CD4-positive, CD25-positive, alpha-beta regulatory T cell (primary cell): ENCODE measurements at regions not wholly inside any gene's neighbourhood (a gene's known extent, or its start where the extent isn't known, plus 50 kb on each side); places are given as distances from the start of the nearest gene placed in this dataset.
"Not testable (repeated sequence)": the region's sequence is repeated elsewhere in the genome, so short reads cannot be mapped to it uniquely, and the experiment has no call there.

ENCODE experiments used
- ATAC-seq, 2 donors: fragments of 150-1000 bp; cut with Tn5 transposase; one replicate each; pipeline ENCODE4 v1.10.0; 2021; ENCODE audit warnings: low read depth in 2 of 2, moderate number of reproducible peaks in 2 of 2, moderate library complexity in 1 of 2
- DNase-seq, 3 donors: peaks; one replicate each; pipeline versions ENCODE4 v3.0.0 to v3.0.0-alpha.2; 2012 to 2022; ENCODE audit warnings: mixed read lengths in 1 of 3
- H3K27ac ChIP-seq: one replicate; pipeline ENCODE4 v1.7.0; 2013; ENCODE audit warnings: mild to moderate bottlenecking, low read length; ENCODE audit not compliant: insufficient read depth, poor library complexity, severe bottlenecking
- H3K27me3 ChIP-seq: one replicate; pipeline ENCODE4 v1.7.0; 2013; ENCODE audit warnings: low read length; ENCODE audit not compliant: control insufficient read depth, insufficient read depth
- H3K36me3 ChIP-seq: one replicate; pipeline ENCODE4 v1.7.0; 2013; ENCODE audit warnings: mild to moderate bottlenecking, low read length, moderate library complexity; ENCODE audit not compliant: control insufficient read depth, insufficient read depth
- H3K4me1 ChIP-seq: 2 replicates; pipeline ENCODE4 v1.7.0; 2013; ENCODE audit warnings: mild to moderate bottlenecking, low read length; ENCODE audit not compliant: insufficient read depth, control insufficient read depth, poor library complexity, severe bottlenecking
- H3K4me3 ChIP-seq: one replicate; pipeline ENCODE4 v1.7.0; 2013; ENCODE audit warnings: low read depth, mild to moderate bottlenecking, low read length, moderate library complexity
- H3K9me3 ChIP-seq, 2 experiments: 1 replicate in 1 of 2; 2 replicates in 1 of 2; pipeline ENCODE4 v1.7.0; 2013; ENCODE audit warnings: low read length in 2 of 2, mild to moderate bottlenecking in 1 of 2, moderate library complexity in 1 of 2; ENCODE audit not compliant: control insufficient read depth in 2 of 2
- H3K27ac Mint-ChIP-seq, 3 donors: one replicate each; pipeline ENCODE4 v1.8.0; 2020 to 2022; ENCODE audit warnings: mild to moderate bottlenecking in 3 of 3, mixed read lengths in 3 of 3, moderate library complexity in 2 of 3
- H3K27me3 Mint-ChIP-seq: one replicate; pipeline ENCODE4 v1.8.0; 2022; ENCODE audit warnings: mild to moderate bottlenecking, mixed read lengths
- H3K36me3 Mint-ChIP-seq: one replicate; pipeline ENCODE4 v1.8.0; 2020; ENCODE audit warnings: mixed read lengths
- H3K4me1 Mint-ChIP-seq, 4 donors: one replicate each; pipeline ENCODE4 v1.8.0; 2020 to 2022; ENCODE audit warnings: mixed read lengths in 4 of 4, mild to moderate bottlenecking in 1 of 4
- H3K4me3 Mint-ChIP-seq, 4 donors: one replicate each; pipeline ENCODE4 v1.8.0; 2020 to 2022; ENCODE audit warnings: mild to moderate bottlenecking in 4 of 4, mixed read lengths in 4 of 4, moderate library complexity in 3 of 4
- H3K9me3 Mint-ChIP-seq, 7 donors: one replicate each; pipeline ENCODE4 v1.8.0; 2020 to 2022; ENCODE audit warnings: mixed read lengths in 7 of 7, mild to moderate bottlenecking in 3 of 7, moderate library complexity in 2 of 7

GRCh38 chr11:44471603-44472002, 93.9 kb upstream of the CD82 start:
- Histone ChIP-seq H3K27me3 (peaks cover 5% of the 10 kb centered on the region), H3K9me3 (no peaks in the 10 kb centered on the region), H3K4me1 (no peaks in the 10 kb centered on the region), H3K36me3 (no peaks in the 10 kb centered on the region), H3K27ac (no peak overlapping the region), H3K4me3 (no peak overlapping the region)
- peaks cover 0 to 4% (median 0%) of the 10 kb centered on the region in 7 donors for H3K9me3 Mint-ChIP-seq
- H3K27me3 Mint-ChIP-seq, result peaks cover 25% of the 10 kb centered on the region
- no peak overlapping the region for H3K27ac Mint-ChIP-seq
- no peaks in the 10 kb centered on the region for H3K36me3 Mint-ChIP-seq
- ATAC-seq (no peak), DNase-seq (no peak)
- no peaks in the 10 kb centered on the region for H3K4me1 Mint-ChIP-seq
- H3K4me3 Mint-ChIP-seq, result no peak overlapping the region

- DNase-seq (no peak), ATAC-seq (no peak)
- no peaks in the 10 kb centered on the region for H3K36me3 ChIP-seq
- no peaks in the 10 kb centered on the region for H3K4me1 Mint-ChIP-seq
- no peak overlapping the region for H3K27ac ChIP-seq
- peaks cover 5% of the 10 kb centered on the region for H3K27me3 ChIP-seq
- no peaks in the 10 kb centered on the region for H3K9me3 ChIP-seq
- no peaks in the 10 kb centered on the region for H3K36me3 Mint-ChIP-seq
- no peak overlapping the region for H3K4me3 Mint-ChIP-seq
- no peaks in the 10 kb centered on the region for H3K4me1 ChIP-seq
- peaks cover 0 to 4% (median 0%) of the 10 kb centered on the region in 7 donors for H3K9me3 Mint-ChIP-seq
- H3K4me3 ChIP-seq, result no peak overlapping the region
- peaks cover 35% of the 10 kb centered on the region for H3K27me3 Mint-ChIP-seq
- no peak overlapping the region for H3K27ac Mint-ChIP-seq
Observed at GRCh38 chr11:44472916-44473315, 92.5 kb upstream of the CD82 start.

- no peak overlapping the region for H3K27ac Mint-ChIP-seq
- no peak overlapping the region for H3K4me3 ChIP-seq
Observed at GRCh38 chr11:44474702-44475101, 90.8 kb upstream of the CD82 start.

GRCh38 chr11:44475114-44475686, 90.3 kb upstream of the CD82 start:
- no peak for ATAC-seq
- no peaks in the 10 kb centered on the region for H3K4me1 Mint-ChIP-seq
- no peak for DNase-seq
- H3K4me3 Mint-ChIP-seq, result no peak overlapping the region
- peaks cover 0 to 4% (median 0%) of the 10 kb centered on the region in 7 donors for H3K9me3 Mint-ChIP-seq
- no peaks in the 10 kb centered on the region for H3K36me3 Mint-ChIP-seq
- Histone ChIP-seq H3K9me3 (no peaks in the 10 kb centered on the region), H3K27ac (no peak overlapping the region), H3K36me3 (no peaks in the 10 kb centered on the region), H3K27me3 (peaks cover 5% of the 10 kb centered on the region), H3K4me3 (no peak overlapping the region), H3K4me1 (no peaks in the 10 kb centered on the region)
- peaks cover 46% of the 10 kb centered on the region for H3K27me3 Mint-ChIP-seq
- H3K27ac Mint-ChIP-seq, result no peak overlapping the region

More at GRCh38 chr11:44474702-44475101, 90.8 kb upstream of the CD82 start:
- Mint-ChIP-seq H3K9me3 (peaks cover 0 to 4% (median 0%) of the 10 kb centered on the region in 7 donors), H3K4me3 (no peak overlapping the region), H3K4me1 (no peaks in the 10 kb centered on the region), H3K36me3 (no peaks in the 10 kb centered on the region), H3K27me3 (peaks cover 42% of the 10 kb centered on the region)
- no peaks in the 10 kb centered on the region for H3K9me3 ChIP-seq
- peaks cover 5% of the 10 kb centered on the region for H3K27me3 ChIP-seq
- DNase-seq, result no peak
- ATAC-seq, result no peak
- H3K4me1 ChIP-seq, result no peaks in the 10 kb centered on the region
- no peak overlapping the region for H3K27ac ChIP-seq
- H3K36me3 ChIP-seq, result no peaks in the 10 kb centered on the region

- not testable (repeated sequence) for H3K4me1 Mint-ChIP-seq
Observed at GRCh38 chr11:44482338-44482737, 83.1 kb upstream of the CD82 start.

GRCh38 chr11:44483919-44484610, 81.4 kb upstream of the CD82 start:
- H3K9me3 ChIP-seq, result no peaks in the 10 kb centered on the region
- ATAC-seq (no peak), DNase-seq (no peak)
- no peaks in the 10 kb centered on the region for H3K4me1 ChIP-seq
- H3K27ac ChIP-seq, result no peak overlapping the region
- Mint-ChIP-seq H3K27me3 (peaks cover 15% of the 10 kb centered on the region), H3K9me3 (peaks cover 0 to 9% (median 2%) of the 10 kb centered on the region in 7 donors), H3K36me3 (no peaks in the 10 kb centered on the region), H3K4me1 (peaks cover 0 to 2% (median 0%) of the 10 kb centered on the region in 4 donors), H3K27ac (no peak overlapping the region), H3K4me3 (no peak overlapping the region)
- no peak overlapping the region for H3K4me3 ChIP-seq
- H3K36me3 ChIP-seq, result no peaks in the 10 kb centered on the region
- no peaks in the 10 kb centered on the region for H3K27me3 ChIP-seq

More at GRCh38 chr11:44482338-44482737, 83.1 kb upstream of the CD82 start:
- H3K9me3 ChIP-seq, H3K9me3 Mint-ChIP-seq, H3K36me3 Mint-ChIP-seq, ATAC-seq, DNase-seq, H3K4me3 Mint-ChIP-seq, H3K27ac Mint-ChIP-seq, H3K36me3 ChIP-seq, H3K4me3 ChIP-seq, H3K27me3 ChIP-seq, H3K27ac ChIP-seq, H3K4me1 ChIP-seq: not testable (repeated sequence)
- peaks cover 23% of the 10 kb centered on the region for H3K27me3 Mint-ChIP-seq

GRCh38 chr11:44488165-44488965, 77.1 kb upstream of the CD82 start:
- Mint-ChIP-seq H3K4me1 (peaks cover 0 to 2% (median 0%) of the 10 kb centered on the region in 4 donors), H3K9me3 (peaks cover 0 to 9% (median 2%) of the 10 kb centered on the region in 7 donors), H3K27ac (no peak overlapping the region), H3K36me3 (no peaks in the 10 kb centered on the region), H3K4me3 (no peak overlapping the region), H3K27me3 (peaks cover 26% of the 10 kb centered on the region)
- peaks cover 2% of the 10 kb centered on the region for H3K27me3 ChIP-seq
- ATAC-seq (no peak), DNase-seq (no peak)
- no peaks in the 10 kb centered on the region for H3K9me3 ChIP-seq
- H3K4me3 ChIP-seq, result no peak overlapping the region
- H3K27ac ChIP-seq, result no peak overlapping the region
- H3K4me1 ChIP-seq, result no peaks in the 10 kb centered on the region
- H3K36me3 ChIP-seq, result no peaks in the 10 kb centered on the region
